PC-9 (cell line): ENCODE measurements at regions not wholly inside any gene's neighbourhood (a gene's known extent, or its start where the extent isn't known, plus 50 kb on each side); places are given as distances from the start of the nearest gene placed in this dataset.

ENCODE experiments used
- EZH2 ChIP-seq: fragments of 200-600 bp; sonication (generic); IDR thresholded peaks from 2 replicates; pipeline ENCODE4 v1.8.0; 2017; ENCODE audit warnings: antibody characterized with exemption, low read depth
- TF ChIP-seq, protein P1 (sequence below): fragments of 200-600 bp; sonication (generic); conservative IDR thresholded peaks from 2 replicates; pipeline ENCODE4 v1.6.1; 2017; ENCODE audit warnings: mixed run types, antibody characterized with exemption, mild to moderate bottlenecking, moderate library complexity

DNA sequence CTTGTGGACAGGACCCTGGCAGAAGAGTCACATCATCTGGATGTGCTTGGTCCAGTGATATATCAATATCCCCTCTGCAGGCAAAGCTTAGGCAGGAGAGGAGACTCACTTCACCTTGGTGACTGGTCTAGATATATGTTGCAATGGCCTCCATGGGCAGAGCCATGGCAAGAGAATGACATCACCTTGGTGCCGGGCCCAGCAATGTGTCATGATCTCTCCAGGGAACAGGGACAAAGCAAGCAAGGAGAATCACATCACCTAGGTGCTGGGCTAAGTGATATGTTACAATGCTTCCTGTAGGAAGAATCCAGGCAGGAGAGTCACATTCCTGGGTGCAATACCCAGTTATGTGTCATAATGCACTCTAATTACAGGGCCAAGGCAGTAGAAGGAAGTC, 2106.2 kb downstream of the TP53TG3F start:
- TF ChIP-seq, protein P1, sequence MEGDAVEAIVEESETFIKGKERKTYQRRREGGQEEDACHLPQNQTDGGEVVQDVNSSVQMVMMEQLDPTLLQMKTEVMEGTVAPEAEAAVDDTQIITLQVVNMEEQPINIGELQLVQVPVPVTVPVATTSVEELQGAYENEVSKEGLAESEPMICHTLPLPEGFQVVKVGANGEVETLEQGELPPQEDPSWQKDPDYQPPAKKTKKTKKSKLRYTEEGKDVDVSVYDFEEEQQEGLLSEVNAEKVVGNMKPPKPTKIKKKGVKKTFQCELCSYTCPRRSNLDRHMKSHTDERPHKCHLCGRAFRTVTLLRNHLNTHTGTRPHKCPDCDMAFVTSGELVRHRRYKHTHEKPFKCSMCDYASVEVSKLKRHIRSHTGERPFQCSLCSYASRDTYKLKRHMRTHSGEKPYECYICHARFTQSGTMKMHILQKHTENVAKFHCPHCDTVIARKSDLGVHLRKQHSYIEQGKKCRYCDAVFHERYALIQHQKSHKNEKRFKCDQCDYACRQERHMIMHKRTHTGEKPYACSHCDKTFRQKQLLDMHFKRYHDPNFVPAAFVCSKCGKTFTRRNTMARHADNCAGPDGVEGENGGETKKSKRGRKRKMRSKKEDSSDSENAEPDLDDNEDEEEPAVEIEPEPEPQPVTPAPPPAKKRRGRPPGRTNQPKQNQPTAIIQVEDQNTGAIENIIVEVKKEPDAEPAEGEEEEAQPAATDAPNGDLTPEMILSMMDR: no peak
- no peak for TF ChIP-seq EZH2
